Gastrocnemius medialis (tissue), 4 donors: ENCODE measurements at regions not wholly inside any gene's neighbourhood (a gene's known extent, or its start where the extent isn't known, plus 50 kb on each side); places are given as distances from the start of the nearest gene placed in this dataset.

Source experiments
- ATAC-seq, 2 donors: fragments of 150-250 bp; one replicate each; pipeline ENCODE4 v1.9.1; 2016
- DNase-seq, 2 donors: peaks; one replicate each; pipeline ENCODE4 v3.0.0-alpha.2; 2019
- H3K27ac ChIP-seq, 4 donors: fragments of 200-600 bp; sonication (generic); 1 replicate in 1 of 4; 2 replicates in 3 of 4; pipeline ENCODE4 v1.5.1; 2016 to 2018; ENCODE audit warnings: mild to moderate bottlenecking in 2 of 4, moderate library complexity in 1 of 4
- H3K27me3 ChIP-seq, 3 donors: fragments of 200-600 bp; sonication (generic) in 2 of 3; 1 replicate in 1 of 3; 2 replicates in 2 of 3; pipeline versions ENCODE4 v1.5.1 to v1.6.0; 2016 to 2019; ENCODE audit warnings: mild to moderate bottlenecking in 1 of 3, moderate library complexity in 1 of 3
- H3K36me3 ChIP-seq, 2 donors: fragments of 200-600 bp; sonication (generic) in 1 of 2; one replicate each; pipeline ENCODE4 v1.5.1; 2017 to 2018
- H3K4me1 ChIP-seq, 2 donors: fragments of 200-600 bp; sonication (generic) in 1 of 2; one replicate each; pipeline ENCODE4 v1.5.1; 2016 to 2017; ENCODE audit warnings: mild to moderate bottlenecking in 2 of 2
- H3K4me3 ChIP-seq, 4 donors: fragments of 200-600 bp; sonication (generic) in 3 of 4; 1 replicate in 1 of 4; 2 replicates in 3 of 4; pipeline ENCODE4 v1.5.1; 2016 to 2019; ENCODE audit warnings: mild to moderate bottlenecking in 2 of 4
- H3K9me3 ChIP-seq, 3 donors: fragments of 200-600 bp; sonication (generic) in 2 of 3; 1 replicate in 1 of 3; 2 replicates in 2 of 3; pipeline ENCODE4 v1.5.1; 2016 to 2019
- POLR2A ChIP-seq, 2 donors: fragments of 450-650 bp; IDR thresholded peaks; one replicate each; pipeline ENCODE4 v1.6.1; 2017; ENCODE audit warnings: antibody characterized with exemption in 2 of 2, mild to moderate bottlenecking in 2 of 2, moderate library complexity in 2 of 2
- in situ Hi-C, 4 donors: fragments of 200-750 bp; cut with MboI; loops; one replicate each; pipeline versions ENCODE4 v1.15.0 to v1.8.0; 2017; ENCODE audit warnings: low sequenced_read_pairs in 4 of 4
- intact Hi-C: fragments of 100-400 bp; cut with DNase I; formaldehyde crosslinking; loops from one replicate; pipeline ENCODE4 v1.15.1; 2023; ENCODE audit warnings: low total_unique reads
- TF ChIP-seq, protein P1 (sequence below), 5 experiments: fragments of 450-650 bp in 3 of 5; fragments of 200-600 bp in 2 of 5; sonication (generic) in 2 of 5; IDR thresholded peaks in 4 of 5; conservative IDR thresholded peaks in 1 of 5; 1 replicate in 4 of 5; 2 replicates in 1 of 5; pipeline ENCODE4 v1.5.1; 2016 to 2019; ENCODE audit warnings: antibody characterized with exemption in 5 of 5, mild to moderate bottlenecking in 3 of 5, moderate library complexity in 3 of 5

DNA sequence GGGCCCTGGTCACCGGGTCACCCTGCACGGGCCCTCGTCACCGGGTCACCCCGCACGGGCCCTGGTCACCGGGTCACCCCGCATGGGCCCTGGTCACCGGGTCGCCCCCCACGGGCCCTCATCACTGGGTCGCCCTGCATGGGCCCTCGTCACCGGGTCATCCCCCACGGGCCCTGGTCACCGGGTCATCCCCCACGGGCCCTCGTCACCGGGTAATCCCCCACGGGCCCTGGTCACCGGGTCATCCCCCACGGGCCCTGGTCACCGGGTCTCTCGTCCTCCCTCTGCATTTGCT is 77.6 kb downstream of the RIPK4 start:
- no peaks in the 10 kb centered on the region for H3K9me3 ChIP-seq
- no peak for DNase-seq
- H3K4me1 ChIP-seq, result no peaks in the 10 kb centered on the region
- H3K27me3 ChIP-seq, result peaks cover 0 to 9% (median 0%) of the 10 kb centered on the region in 3 donors
- in situ Hi-C loops, result no loop called here
- no peak for ATAC-seq
- intact Hi-C loops, result no loop called here
- H3K4me3 ChIP-seq, result no peak overlapping the region
- no peaks in the 10 kb centered on the region for H3K36me3 ChIP-seq
- no peak overlapping the region for H3K27ac ChIP-seq
- TF ChIP-seq, protein P1, sequence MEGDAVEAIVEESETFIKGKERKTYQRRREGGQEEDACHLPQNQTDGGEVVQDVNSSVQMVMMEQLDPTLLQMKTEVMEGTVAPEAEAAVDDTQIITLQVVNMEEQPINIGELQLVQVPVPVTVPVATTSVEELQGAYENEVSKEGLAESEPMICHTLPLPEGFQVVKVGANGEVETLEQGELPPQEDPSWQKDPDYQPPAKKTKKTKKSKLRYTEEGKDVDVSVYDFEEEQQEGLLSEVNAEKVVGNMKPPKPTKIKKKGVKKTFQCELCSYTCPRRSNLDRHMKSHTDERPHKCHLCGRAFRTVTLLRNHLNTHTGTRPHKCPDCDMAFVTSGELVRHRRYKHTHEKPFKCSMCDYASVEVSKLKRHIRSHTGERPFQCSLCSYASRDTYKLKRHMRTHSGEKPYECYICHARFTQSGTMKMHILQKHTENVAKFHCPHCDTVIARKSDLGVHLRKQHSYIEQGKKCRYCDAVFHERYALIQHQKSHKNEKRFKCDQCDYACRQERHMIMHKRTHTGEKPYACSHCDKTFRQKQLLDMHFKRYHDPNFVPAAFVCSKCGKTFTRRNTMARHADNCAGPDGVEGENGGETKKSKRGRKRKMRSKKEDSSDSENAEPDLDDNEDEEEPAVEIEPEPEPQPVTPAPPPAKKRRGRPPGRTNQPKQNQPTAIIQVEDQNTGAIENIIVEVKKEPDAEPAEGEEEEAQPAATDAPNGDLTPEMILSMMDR (IDR thresholded peaks at IDR 0.05 in 4 of 5, conservative IDR thresholded peaks at IDR 0.05 in 1 of 5), result no peak
- TF ChIP-seq POLR2A (IDR thresholded peaks at IDR 0.05), result no peak

DNA sequence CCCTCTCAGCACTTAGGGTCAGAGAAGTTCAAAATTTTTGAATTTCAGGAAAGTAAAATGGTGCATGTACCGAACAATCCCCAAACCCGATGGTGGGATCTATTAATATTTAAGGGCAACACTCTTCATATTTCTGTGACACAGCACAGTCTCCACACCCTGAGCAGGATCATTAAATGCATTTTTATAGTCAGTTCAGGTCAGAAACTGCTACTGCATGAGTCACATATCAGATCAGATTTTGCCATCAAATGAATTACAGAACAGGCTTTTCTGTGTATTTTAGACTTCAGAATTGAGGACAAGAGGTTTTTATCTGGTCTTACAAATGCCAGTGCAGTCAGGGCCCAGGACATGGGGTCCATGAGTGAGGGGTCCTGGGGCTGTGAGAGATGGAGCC is 79.2 kb downstream of the RIPK4 start:
- H3K27me3 ChIP-seq, result peaks cover 0 to 9% (median 0%) of the 10 kb centered on the region in 3 donors
- H3K4me3 ChIP-seq, result no peak overlapping the region
- no peaks in the 10 kb centered on the region for H3K9me3 ChIP-seq
- in situ Hi-C loops, result no loop called here
- no peak overlapping the region for H3K27ac ChIP-seq
- H3K36me3 ChIP-seq, result no peaks in the 10 kb centered on the region
- TF ChIP-seq, protein P1 (IDR thresholded peaks at IDR 0.05 in 4 of 5, conservative IDR thresholded peaks at IDR 0.05 in 1 of 5), result no peak
- no peak for TF ChIP-seq POLR2A (IDR thresholded peaks at IDR 0.05)
- ATAC-seq, result no peak
- H3K4me1 ChIP-seq, result no peaks in the 10 kb centered on the region
- no peak for DNase-seq
- intact Hi-C loops, result no loop called here

- no peaks in the 10 kb centered on the region for H3K36me3 ChIP-seq
- no peak for TF ChIP-seq POLR2A (IDR thresholded peaks at IDR 0.05)
- TF ChIP-seq, protein P1 (IDR thresholded peaks at IDR 0.05 in 4 of 5, conservative IDR thresholded peaks at IDR 0.05 in 1 of 5), result no peak
- DNase-seq, result no peak
- no peak overlapping the region for H3K4me3 ChIP-seq
- in situ Hi-C loops, result no loop called here
- ATAC-seq, result no peak
- H3K27me3 ChIP-seq, result peaks cover 0 to 3% (median 2%) of the 10 kb centered on the region in 3 donors
- intact Hi-C loops, result no loop called here
- H3K4me1 ChIP-seq, result no peaks in the 10 kb centered on the region
- no peak overlapping the region for H3K27ac ChIP-seq
- H3K9me3 ChIP-seq, result no peaks in the 10 kb centered on the region
Observed at GRCh38 chr21:41686664-41687063, 80.2 kb downstream of the RIPK4 start.

- Histone ChIP-seq H3K4me1 (no peaks in the 10 kb centered on the region), H3K27ac (no peak overlapping the region), H3K27me3 (peaks cover 0 to 5% (median 0%) of the 10 kb centered on the region in 3 donors), H3K4me3 (no peak overlapping the region), H3K36me3 (no peaks in the 10 kb centered on the region), H3K9me3 (no peaks in the 10 kb centered on the region)
- in situ Hi-C loops, result no loop called here
- DNase-seq (no peak), ATAC-seq (no peak)
- no peak for TF ChIP-seq POLR2A (IDR thresholded peaks at IDR 0.05)
- TF ChIP-seq, protein P1 (IDR thresholded peaks at IDR 0.05 in 4 of 5, conservative IDR thresholded peaks at IDR 0.05 in 1 of 5), result no peak
- intact Hi-C loops, result no loop called here
Observed at GRCh38 chr21:41685511-41686149, 81.2 kb downstream of the RIPK4 start.
